CD4-positive, alpha-beta memory T cell (primary cell): ENCODE measurements at regions not wholly inside any gene's neighbourhood (a gene's known extent, or its start where the extent isn't known, plus 50 kb on each side); places are given as distances from the start of the nearest gene placed in this dataset.
A peak's percentile ranks its signal among the peaks of the same experiment; 100 is the strongest.
"Not testable (repeated sequence)": the region's sequence is repeated elsewhere in the genome, so short reads cannot be mapped to it uniquely, and the experiment has no call there.

Source experiments
- CTCF ChIA-PET: fragments of 350-600 bp; sonication (Branson Sonifier 250); formaldehyde crosslinking; loops from one replicate; lab custom pipeline; 2021; ENCODE audit warnings: inconsistent platforms; ENCODE audit not compliant: partially characterized antibody; lab: Charles Lee
- POLR2A ChIA-PET: fragments of 350-600 bp; sonication (Branson Sonifier 250); formaldehyde crosslinking; loops from one replicate; lab custom pipeline; 2021; ENCODE audit not compliant: partially characterized antibody; lab: Charles Lee
- DNase-seq, 5 donors: peaks; one replicate each; pipeline versions ENCODE4 v3.0.0 to v3.0.0-alpha.2; 2020 to 2022; ENCODE audit warnings: mixed read lengths in 1 of 5
- H3K27ac ChIP-seq: one replicate; pipeline ENCODE4 v1.7.0; 2013; ENCODE audit warnings: low read depth, low read length
- H3K27me3 ChIP-seq: 2 replicates; pipeline ENCODE4 v1.7.0; 2013; ENCODE audit warnings: mild to moderate bottlenecking, low read length, moderate library complexity; ENCODE audit not compliant: insufficient read depth
- H3K36me3 ChIP-seq: 2 replicates; pipeline ENCODE4 v1.7.0; 2013; ENCODE audit warnings: mild to moderate bottlenecking, low read length, moderate library complexity; ENCODE audit not compliant: insufficient read depth
- H3K4me1 ChIP-seq: 2 replicates; pipeline ENCODE4 v1.7.0; 2013; ENCODE audit warnings: mild to moderate bottlenecking, low read length, moderate library complexity; ENCODE audit not compliant: insufficient read depth
- H3K4me3 ChIP-seq, 2 donors: one replicate each; pipeline ENCODE4 v1.7.0; 2013; ENCODE audit warnings: low read length in 2 of 2, mild to moderate bottlenecking in 1 of 2
- H3K9me3 ChIP-seq, 2 donors: one replicate each; pipeline ENCODE4 v1.7.0; 2013; ENCODE audit warnings: low read length in 2 of 2, control low read depth in 1 of 2; ENCODE audit not compliant: control insufficient read depth in 1 of 2
- H3K27ac Mint-ChIP-seq, 7 donors: one replicate each; pipeline ENCODE4 v1.8.0; 2020 to 2021; ENCODE audit warnings: mixed read lengths in 7 of 7, mild to moderate bottlenecking in 6 of 7, inconsistent platforms in 3 of 7, moderate library complexity in 3 of 7
- H3K27me3 Mint-ChIP-seq, 2 donors: one replicate each; pipeline ENCODE4 v1.8.0; 2020 to 2021; ENCODE audit warnings: mixed read lengths in 2 of 2
- H3K36me3 Mint-ChIP-seq, 2 donors: one replicate each; pipeline ENCODE4 v1.8.0; 2020 to 2021; ENCODE audit warnings: mixed read lengths in 2 of 2, inconsistent platforms in 1 of 2, mild to moderate bottlenecking in 1 of 2
- H3K4me1 Mint-ChIP-seq, 4 donors: one replicate each; pipeline ENCODE4 v1.8.0; 2020 to 2021; ENCODE audit warnings: mixed read lengths in 4 of 4, mild to moderate bottlenecking in 1 of 4
- H3K4me3 Mint-ChIP-seq, 8 donors: one replicate each; pipeline ENCODE4 v1.8.0; 2020 to 2021; ENCODE audit warnings: mixed read lengths in 8 of 8, mild to moderate bottlenecking in 7 of 8, moderate library complexity in 6 of 8, inconsistent platforms in 3 of 8
- H3K9me3 Mint-ChIP-seq, 8 donors: one replicate each; pipeline ENCODE4 v1.8.0; 2020 to 2021; ENCODE audit warnings: mixed read lengths in 8 of 8, mild to moderate bottlenecking in 5 of 8, inconsistent platforms in 3 of 8, moderate library complexity in 1 of 8
- intact Hi-C: fragments of 100-400 bp; cut with micrococcal nuclease; formaldehyde crosslinking; loops from one replicate; pipeline ENCODE4 v1.15.1; 2023

GRCh38 chr2:53208815-53209214 is 558.8 kb upstream of the CHAC2 start:
- CTCF ChIA-PET = no interaction called here
- no peaks in the 10 kb centered on the region for H3K9me3 ChIP-seq
- no peak overlapping the region for H3K27ac ChIP-seq
- no peak overlapping the region for H3K4me3 ChIP-seq
- POLR2A ChIA-PET = no interaction called here
- DNase-seq = no peak
- H3K9me3 Mint-ChIP-seq = peaks cover 0 to 4% (median 1%) of the 10 kb centered on the region in 8 donors
- no peaks in the 10 kb centered on the region for H3K36me3 ChIP-seq
- no peaks in the 10 kb centered on the region for H3K36me3 Mint-ChIP-seq
- H3K4me3 Mint-ChIP-seq = no peak overlapping the region
- H3K4me1 Mint-ChIP-seq = no peaks in the 10 kb centered on the region
- H3K4me1 ChIP-seq = no peaks in the 10 kb centered on the region
- intact Hi-C loops = no loop called here
- no peaks in the 10 kb centered on the region for H3K27me3 Mint-ChIP-seq
- H3K27ac Mint-ChIP-seq = no peak overlapping the region
- H3K27me3 ChIP-seq = no peaks in the 10 kb centered on the region

DNA sequence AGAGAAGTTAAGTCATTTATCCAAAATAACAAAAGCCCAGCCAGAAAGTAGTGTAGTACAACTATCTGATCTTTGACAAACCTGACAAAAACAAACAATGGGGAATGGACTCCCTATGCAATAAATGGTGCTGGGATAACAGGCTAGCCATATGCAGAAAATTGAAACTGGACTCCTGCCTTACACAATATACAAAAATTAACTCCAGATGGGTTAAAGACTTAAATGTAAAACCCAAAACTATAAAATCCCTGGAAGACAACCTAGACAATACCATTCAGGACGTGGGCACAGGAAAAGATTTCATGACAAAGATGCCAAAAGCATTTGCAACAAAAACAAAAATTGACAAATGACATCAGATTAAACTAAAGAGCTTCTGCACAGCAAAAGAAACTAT is 561.4 kb upstream of the CHAC2 start:
- H3K27ac ChIP-seq, intact Hi-C loops, H3K4me3 ChIP-seq, CTCF ChIA-PET, DNase-seq, H3K9me3 ChIP-seq, H3K27ac Mint-ChIP-seq, H3K27me3 ChIP-seq, H3K36me3 Mint-ChIP-seq, H3K9me3 Mint-ChIP-seq, H3K4me3 Mint-ChIP-seq, POLR2A ChIA-PET, H3K36me3 ChIP-seq, H3K4me1 ChIP-seq, H3K4me1 Mint-ChIP-seq, H3K27me3 Mint-ChIP-seq: not testable (repeated sequence)

- Histone ChIP-seq H3K27me3 (no peaks in the 10 kb centered on the region), H3K4me1 (no peaks in the 10 kb centered on the region), H3K4me3 (no peak overlapping the region), H3K27ac (no peak overlapping the region), H3K36me3 (no peaks in the 10 kb centered on the region), H3K9me3 (no peaks in the 10 kb centered on the region)
- ChIA-PET POLR2A (no interaction called here), CTCF (no interaction called here)
- Mint-ChIP-seq H3K4me1 (no peaks in the 10 kb centered on the region), H3K27ac (no peak overlapping the region), H3K36me3 (no peaks in the 10 kb centered on the region), H3K9me3 (peaks cover 0 to 3% (median 0%) of the 10 kb centered on the region in 8 donors), H3K4me3 (no peak overlapping the region), H3K27me3 (no peaks in the 10 kb centered on the region)
- DNase-seq = no peak
- intact Hi-C loops = no loop called here
These were observed 565.5 kb upstream of the CHAC2 start for GRCh38 chr2:53202063-53202462.

- POLR2A ChIA-PET = no interaction called here
- no peaks in the 10 kb centered on the region for H3K4me1 Mint-ChIP-seq
- no peaks in the 10 kb centered on the region for H3K36me3 Mint-ChIP-seq
- no peaks in the 10 kb centered on the region for H3K27me3 ChIP-seq
- no peak overlapping the region for H3K27ac ChIP-seq
- intact Hi-C loops = no loop called here
- no peaks in the 10 kb centered on the region for H3K9me3 ChIP-seq
- H3K4me1 ChIP-seq = no peaks in the 10 kb centered on the region
- no peaks in the 10 kb centered on the region for H3K27me3 Mint-ChIP-seq
- no peak for DNase-seq
- H3K27ac Mint-ChIP-seq = no peak overlapping the region
- H3K4me3 ChIP-seq = no peak overlapping the region
- peaks cover 0 to 2% (median 0%) of the 10 kb centered on the region in 8 donors for H3K9me3 Mint-ChIP-seq
- CTCF ChIA-PET = no interaction called here
- H3K36me3 ChIP-seq = no peaks in the 10 kb centered on the region
- H3K4me3 Mint-ChIP-seq = no peak overlapping the region
These were observed 567.5 kb upstream of the CHAC2 start for GRCh38 chr2:53200072-53200471.

GRCh38 chr2:53188851-53189510 is 578.6 kb upstream of the CHAC2 start:
- no peaks in the 10 kb centered on the region for H3K9me3 ChIP-seq
- H3K4me1 ChIP-seq = no peaks in the 10 kb centered on the region
- Mint-ChIP-seq H3K36me3 (no peaks in the 10 kb centered on the region), H3K9me3 (no peaks in the 10 kb centered on the region), H3K27me3 (no peaks in the 10 kb centered on the region), H3K4me1 (no peaks in the 10 kb centered on the region), H3K4me3 (no peak overlapping the region), H3K27ac (no peak overlapping the region)
- no peak overlapping the region for H3K4me3 ChIP-seq
- no peaks in the 10 kb centered on the region for H3K36me3 ChIP-seq
- CTCF ChIA-PET = no interaction called here
- no peak for DNase-seq
- intact Hi-C loops = no loop called here
- POLR2A ChIA-PET = no interaction called here
- no peaks in the 10 kb centered on the region for H3K27me3 ChIP-seq
- H3K27ac ChIP-seq = no peak overlapping the region

DNA sequence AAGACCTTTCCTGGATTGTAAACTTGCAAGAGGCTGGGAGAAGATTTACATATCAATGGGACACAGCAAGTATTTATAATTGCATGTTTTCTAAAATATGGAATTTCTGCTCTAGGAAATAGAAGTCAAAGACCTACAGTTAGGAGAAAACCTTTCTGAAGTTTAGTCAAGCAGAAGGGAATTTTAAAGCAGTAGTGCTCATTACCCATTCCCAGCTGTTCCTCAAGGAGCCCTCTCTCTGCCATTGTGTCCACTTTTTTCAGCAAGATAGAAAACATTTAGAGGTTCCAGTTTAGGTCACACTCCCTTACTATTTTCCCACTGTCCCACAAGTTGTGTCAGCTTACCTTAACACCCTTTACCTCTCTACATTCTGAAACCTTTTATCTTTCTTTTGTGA is 584.0 kb upstream of the CHAC2 start:
- intact Hi-C loops = no loop called here
- ChIA-PET POLR2A (no interaction called here), CTCF (no interaction called here)
- Histone ChIP-seq H3K9me3 (no peaks in the 10 kb centered on the region), H3K27ac (no peak overlapping the region), H3K27me3 (no peaks in the 10 kb centered on the region), H3K4me3 (no peak overlapping the region), H3K36me3 (no peaks in the 10 kb centered on the region), H3K4me1 (peaks cover 6% of the 10 kb centered on the region)
- H3K4me1 Mint-ChIP-seq = peaks cover 0 to 19% (median 9%) of the 10 kb centered on the region in 4 donors
- no peak overlapping the region for H3K4me3 Mint-ChIP-seq
- H3K27ac Mint-ChIP-seq = no peak overlapping the region
- H3K36me3 Mint-ChIP-seq = no peaks in the 10 kb centered on the region
- DNase-seq = no peak
- H3K9me3 Mint-ChIP-seq = no peaks in the 10 kb centered on the region
- H3K27me3 Mint-ChIP-seq = no peaks in the 10 kb centered on the region

DNA sequence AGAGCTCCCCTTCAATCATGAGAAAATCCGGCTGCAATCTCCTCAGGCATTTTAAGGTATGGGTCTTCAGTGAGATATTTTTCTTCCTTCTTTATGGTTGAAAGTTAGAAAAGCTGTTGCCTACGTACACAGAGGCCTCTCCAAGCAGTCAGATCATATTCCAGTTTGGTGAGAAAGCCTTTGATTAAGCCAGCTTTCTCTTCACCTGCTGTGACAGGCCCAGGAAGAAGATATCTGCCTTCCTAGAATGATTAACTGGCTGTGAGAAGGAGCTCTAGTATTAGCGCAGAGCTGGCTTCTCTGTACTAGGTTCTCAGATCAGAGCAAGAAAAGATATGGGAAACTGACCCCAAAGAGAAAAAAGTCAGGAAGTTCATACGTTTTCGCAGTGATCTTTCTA is 585.0 kb upstream of the CHAC2 start:
- no peaks in the 10 kb centered on the region for H3K36me3 ChIP-seq
- H3K4me3 Mint-ChIP-seq = peak overlapping the region in 2 of 8 donors; percentile 32 to 48
- H3K4me3 ChIP-seq = no peak overlapping the region
- no peaks in the 10 kb centered on the region for H3K27me3 Mint-ChIP-seq
- DNase-seq = no peak
- H3K36me3 Mint-ChIP-seq = no peaks in the 10 kb centered on the region
- ChIA-PET CTCF (no interaction called here), POLR2A (no interaction called here)
- H3K4me1 ChIP-seq = peaks cover 6% of the 10 kb centered on the region
- peak overlapping the region in 2 of 7 donors; percentile 48 to 61 for H3K27ac Mint-ChIP-seq
- H3K27ac ChIP-seq = no peak overlapping the region
- H3K27me3 ChIP-seq = no peaks in the 10 kb centered on the region
- peaks cover 0 to 19% (median 9%) of the 10 kb centered on the region in 4 donors for H3K4me1 Mint-ChIP-seq
- no peaks in the 10 kb centered on the region for H3K9me3 Mint-ChIP-seq
- intact Hi-C loops = no loop called here
- no peaks in the 10 kb centered on the region for H3K9me3 ChIP-seq
